Esophagus muscularis mucosa (tissue), 4 donors: ENCODE measurements at regions not wholly inside any gene's neighbourhood (a gene's known extent, or its start where the extent isn't known, plus 50 kb on each side); places are given as distances from the start of the nearest gene placed in this dataset.

Source experiments
- DNase-seq: peaks from one replicate; pipeline ENCODE4 v3.0.0-alpha.2; 2017; ENCODE audit errors: extremely low spot score
- H3K27ac ChIP-seq, 4 donors: fragments of 200-600 bp; sonication (generic); replicated peaks in 1 of 4; 1 replicate in 3 of 4; 2 replicates in 1 of 4; pipeline ENCODE4 v1.5.1; 2016 to 2019; ENCODE audit warnings: mild to moderate bottlenecking in 1 of 4
- H3K27me3 ChIP-seq, 4 donors: fragments of 200-600 bp; sonication (generic); one replicate each; pipeline versions ENCODE4 v1.5.1 to v1.6.0; 2016 to 2019
- H3K36me3 ChIP-seq, 4 donors: fragments of 200-600 bp; sonication (generic); one replicate each; pipeline ENCODE4 v1.5.1; 2016 to 2019
- H3K4me1 ChIP-seq, 4 donors: fragments of 200-600 bp; sonication (generic); one replicate each; pipeline ENCODE4 v1.5.1; 2016 to 2019
- H3K4me3 ChIP-seq, 4 donors: fragments of 200-600 bp; sonication (generic); 1 replicate in 2 of 4; 2 replicates in 2 of 4; pipeline ENCODE4 v1.5.1; 2016 to 2019; ENCODE audit warnings: mild to moderate bottlenecking in 4 of 4, moderate library complexity in 1 of 4
- H3K9me3 ChIP-seq, 4 donors: fragments of 200-600 bp; sonication (generic); 1 replicate in 3 of 4; 2 replicates in 1 of 4; pipeline ENCODE4 v1.5.1; 2016 to 2019
- CTCF ChIP-seq, 3 experiments: fragments of 200-600 bp in 2 of 3; fragments of 450-650 bp in 1 of 3; sonication (generic) in 2 of 3; IDR thresholded peaks; one replicate each; pipeline ENCODE4 v1.5.1; 2017 to 2019; ENCODE audit warnings: antibody characterized with exemption in 3 of 3, mild to moderate bottlenecking in 2 of 3, moderate library complexity in 1 of 3
- EP300 ChIP-seq: sonication (generic); formaldehyde crosslinking; IDR thresholded peaks from one replicate; pipeline ENCODE4 v1.6.1; 2017; ENCODE audit warnings: antibody characterized with exemption
- POLR2A ChIP-seq: fragments of 450-650 bp; IDR thresholded peaks from one replicate; pipeline ENCODE4 v1.6.1; 2017; ENCODE audit warnings: antibody characterized with exemption, moderate library complexity, mild to moderate bottlenecking, low read depth
- POLR2AphosphoS5 ChIP-seq, 2 donors: sonication (generic); formaldehyde crosslinking; IDR thresholded peaks; one replicate each; pipeline ENCODE4 v1.6.1; 2017; ENCODE audit warnings: antibody characterized with exemption in 2 of 2
- whole genome bisulfite sequencing: methylation state at CpG from one replicate; pipeline ENCODE4 v1.1.5; 2018; 5-methylcytosine and 5-hydroxymethylcytosine counted together
- intact Hi-C: fragments of 100-400 bp; cut with DNase I; formaldehyde crosslinking; loops from one replicate; pipeline ENCODE4 v1.15.1; 2023

- no peak overlapping the region for H3K4me3 ChIP-seq
- no peak overlapping the region for H3K27ac ChIP-seq
- peaks cover 0 to 6% (median 2%) of the 10 kb centered on the region in 4 donors for H3K4me1 ChIP-seq
- H3K9me3 ChIP-seq = no peaks in the 10 kb centered on the region
- intact Hi-C loops = no loop called here
- whole genome bisulfite sequencing = 80% methylated on average over 5 of the region's 5 CpGs
- TF ChIP-seq POLR2AphosphoS5 (IDR thresholded peaks at IDR 0.05) = no peak
- TF ChIP-seq EP300 = no peak
- no peak for TF ChIP-seq POLR2A
- no peak for TF ChIP-seq CTCF (IDR thresholded peaks at IDR 0.05)
- DNase-seq = no peak
- no peaks in the 10 kb centered on the region for H3K27me3 ChIP-seq
- H3K36me3 ChIP-seq = no peaks in the 10 kb centered on the region
Measured at GRCh38 chr13:85074543-85075313, 724.5 kb downstream of the SLITRK6 start.

DNA sequence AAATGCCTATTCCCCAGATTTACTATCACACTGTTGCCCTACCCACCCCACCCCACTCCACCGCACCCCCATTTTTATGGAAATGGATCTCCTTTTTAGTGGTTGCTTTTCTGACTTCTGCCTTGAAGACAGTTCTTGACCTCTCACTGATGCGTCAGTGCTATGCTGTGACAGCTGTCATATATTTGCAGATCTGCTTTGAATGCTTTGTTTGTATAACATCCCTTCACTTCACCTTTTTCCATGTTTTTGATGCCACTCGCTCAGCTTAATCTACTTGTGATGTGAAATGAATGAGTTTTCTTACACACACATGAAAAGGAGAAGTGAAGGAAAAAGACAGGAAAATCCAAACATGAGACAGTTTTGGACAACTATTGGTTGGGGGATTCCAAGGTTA lies 731.0 kb downstream of the SLITRK6 start:
- H3K27ac ChIP-seq = no peak overlapping the region
- DNase-seq = no peak
- 92% methylated on average over 3 of the region's 3 CpGs for WGBS
- H3K36me3 ChIP-seq = no peaks in the 10 kb centered on the region
- H3K4me3 ChIP-seq = no peak overlapping the region
- TF ChIP-seq POLR2AphosphoS5 (IDR thresholded peaks at IDR 0.05) = no peak
- TF ChIP-seq CTCF (IDR thresholded peaks at IDR 0.05) = no peak
- TF ChIP-seq POLR2A = no peak
- no peak for TF ChIP-seq EP300
- intact Hi-C loops = no loop called here
- no peaks in the 10 kb centered on the region for H3K4me1 ChIP-seq
- H3K9me3 ChIP-seq = no peaks in the 10 kb centered on the region
- H3K27me3 ChIP-seq = no peaks in the 10 kb centered on the region

GRCh38 chr13:85040215-85040614 lies 759.0 kb downstream of the SLITRK6 start:
- WGBS = 78% methylated on average over 1 of the region's 1 CpG
- intact Hi-C loops = no loop called here
- no peaks in the 10 kb centered on the region for H3K27me3 ChIP-seq
- H3K9me3 ChIP-seq = no peaks in the 10 kb centered on the region
- TF ChIP-seq POLR2A (no peak), CTCF (IDR thresholded peaks at IDR 0.05) (no peak), POLR2AphosphoS5 (IDR thresholded peaks at IDR 0.05) (no peak), EP300 (no peak)
- H3K36me3 ChIP-seq = no peaks in the 10 kb centered on the region
- H3K27ac ChIP-seq = no peak overlapping the region
- DNase-seq = no peak
- H3K4me3 ChIP-seq = no peak overlapping the region
- no peaks in the 10 kb centered on the region for H3K4me1 ChIP-seq

DNA sequence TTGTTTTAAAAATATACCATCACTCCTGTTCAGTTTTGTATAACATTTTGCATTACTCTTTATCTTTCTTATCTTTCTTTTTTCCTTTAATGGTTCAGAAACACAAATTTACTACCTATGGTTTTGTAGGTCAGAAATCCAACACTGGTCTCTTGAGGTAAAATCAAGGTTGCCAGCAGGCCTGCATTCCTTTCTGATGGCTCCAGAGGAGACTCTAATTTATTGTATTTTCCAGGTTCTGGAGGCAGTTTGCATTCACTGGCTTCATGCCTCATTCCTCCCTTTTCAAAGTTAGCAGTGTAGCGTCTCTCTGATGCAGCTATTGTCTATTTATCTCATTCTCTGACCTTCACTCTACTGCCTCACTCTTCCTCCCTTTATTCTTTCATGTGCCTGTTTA lies 767.4 kb downstream of the SLITRK6 start:
- Histone ChIP-seq H3K9me3 (peaks cover 0 to 17% (median 7%) of the 10 kb centered on the region in 4 donors), H3K4me1 (no peaks in the 10 kb centered on the region), H3K4me3 (no peak overlapping the region), H3K27me3 (no peaks in the 10 kb centered on the region), H3K36me3 (no peaks in the 10 kb centered on the region), H3K27ac (no peak overlapping the region)
- TF ChIP-seq CTCF (IDR thresholded peaks at IDR 0.05) (no peak), POLR2AphosphoS5 (IDR thresholded peaks at IDR 0.05) (no peak), POLR2A (no peak), EP300 (no peak)
- intact Hi-C loops = no loop called here
- WGBS = 50% methylated on average over 1 of the region's 1 CpG
- DNase-seq = no peak

DNA sequence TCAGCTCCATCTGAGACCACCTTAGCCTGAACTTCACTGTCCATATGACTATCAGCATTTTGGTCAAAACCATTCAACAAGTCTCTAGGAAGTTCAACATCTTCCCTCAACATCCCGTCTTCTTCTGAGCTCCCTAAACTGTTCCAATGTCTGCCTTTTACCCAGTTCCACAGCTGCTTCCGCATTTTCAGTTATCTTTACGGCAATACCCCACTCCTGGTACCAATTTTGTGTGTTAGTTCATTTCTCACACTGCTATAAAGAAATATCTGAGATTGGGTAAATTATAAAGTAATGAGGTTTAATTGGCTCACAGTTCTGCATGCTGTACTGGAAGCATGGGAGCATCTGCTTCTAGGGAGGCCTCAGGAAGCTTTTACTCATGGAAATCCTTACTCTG lies 771.2 kb downstream of the SLITRK6 start:
- TF ChIP-seq EP300 = no peak
- no peak for TF ChIP-seq POLR2AphosphoS5 (IDR thresholded peaks at IDR 0.05)
- TF ChIP-seq CTCF (IDR thresholded peaks at IDR 0.05) = no peak
- TF ChIP-seq POLR2A = no peak
- Histone ChIP-seq H3K4me1 (no peaks in the 10 kb centered on the region), H3K36me3 (no peaks in the 10 kb centered on the region), H3K9me3 (peaks cover 0 to 23% (median 16%) of the 10 kb centered on the region in 4 donors), H3K27me3 (no peaks in the 10 kb centered on the region), H3K27ac (no peak overlapping the region), H3K4me3 (no peak overlapping the region)
- DNase-seq = no peak
- intact Hi-C loops = no loop called here
- WGBS = 98% methylated on average over 3 of the region's 3 CpGs
